Astrocyte of the spinal cord (primary cell): ENCODE measurements at regions not wholly inside any gene's neighbourhood (a gene's known extent, or its start where the extent isn't known, plus 50 kb on each side); places are given as distances from the start of the nearest gene placed in this dataset.

Experiments used
- DNase-seq: peaks from one replicate; pipeline ENCODE4 v3.0.0; 2011; ENCODE audit warnings: low read depth, low spot score
- H3K4me3 ChIP-seq: 2 replicates; pipeline ENCODE4 v1.5.1; 2011; ENCODE audit warnings: low read depth, mild to moderate bottlenecking, low read length, moderate library complexity
- in situ Hi-C: cut with HindIII; loops from 2 replicates; pipeline ENCODE4 v1.10.0; 2017; ENCODE audit warnings: low sequenced_read_pairs
- TF ChIP-seq, protein P1 (sequence below): IDR thresholded peaks from 2 replicates; pipeline ENCODE4 v1.5.1; 2012; ENCODE audit warnings: low read depth, mild to moderate bottlenecking, low read length, inconsistent platforms

DNA sequence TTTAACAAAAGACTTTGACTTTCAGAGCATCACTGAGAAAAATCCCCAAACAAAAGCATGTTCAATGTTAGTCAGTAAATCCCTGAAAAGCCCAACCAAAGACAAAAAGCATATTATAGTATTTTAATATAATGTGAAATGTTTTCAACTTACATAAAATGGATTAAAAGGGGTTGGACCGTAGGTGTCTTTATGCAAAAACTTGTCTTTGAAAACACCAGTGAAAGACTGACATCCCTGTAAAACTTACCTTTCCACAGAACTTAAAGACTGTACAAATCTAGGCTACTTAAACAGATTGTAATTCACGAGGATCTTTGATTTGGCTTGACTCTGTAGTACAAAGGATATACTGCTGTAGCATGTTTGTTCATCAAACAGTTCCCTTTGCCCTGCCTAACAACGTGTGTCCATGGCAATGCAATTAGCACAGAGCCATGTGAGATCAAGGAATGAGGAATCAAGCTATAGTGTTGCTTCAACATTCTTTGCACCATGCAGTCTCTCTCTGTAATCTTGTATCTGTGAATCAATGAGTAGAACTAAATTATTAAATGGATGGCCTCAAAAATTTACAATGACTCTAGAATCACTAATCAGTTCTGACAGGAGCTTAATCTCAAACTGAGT, 138.5 kb upstream of the SYT1 start:
- DNase-seq = no peak
- no peak overlapping the region for H3K4me3 ChIP-seq
- TF ChIP-seq, protein P1, sequence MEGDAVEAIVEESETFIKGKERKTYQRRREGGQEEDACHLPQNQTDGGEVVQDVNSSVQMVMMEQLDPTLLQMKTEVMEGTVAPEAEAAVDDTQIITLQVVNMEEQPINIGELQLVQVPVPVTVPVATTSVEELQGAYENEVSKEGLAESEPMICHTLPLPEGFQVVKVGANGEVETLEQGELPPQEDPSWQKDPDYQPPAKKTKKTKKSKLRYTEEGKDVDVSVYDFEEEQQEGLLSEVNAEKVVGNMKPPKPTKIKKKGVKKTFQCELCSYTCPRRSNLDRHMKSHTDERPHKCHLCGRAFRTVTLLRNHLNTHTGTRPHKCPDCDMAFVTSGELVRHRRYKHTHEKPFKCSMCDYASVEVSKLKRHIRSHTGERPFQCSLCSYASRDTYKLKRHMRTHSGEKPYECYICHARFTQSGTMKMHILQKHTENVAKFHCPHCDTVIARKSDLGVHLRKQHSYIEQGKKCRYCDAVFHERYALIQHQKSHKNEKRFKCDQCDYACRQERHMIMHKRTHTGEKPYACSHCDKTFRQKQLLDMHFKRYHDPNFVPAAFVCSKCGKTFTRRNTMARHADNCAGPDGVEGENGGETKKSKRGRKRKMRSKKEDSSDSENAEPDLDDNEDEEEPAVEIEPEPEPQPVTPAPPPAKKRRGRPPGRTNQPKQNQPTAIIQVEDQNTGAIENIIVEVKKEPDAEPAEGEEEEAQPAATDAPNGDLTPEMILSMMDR = no peak
- in situ Hi-C loops = no loop called here

DNA sequence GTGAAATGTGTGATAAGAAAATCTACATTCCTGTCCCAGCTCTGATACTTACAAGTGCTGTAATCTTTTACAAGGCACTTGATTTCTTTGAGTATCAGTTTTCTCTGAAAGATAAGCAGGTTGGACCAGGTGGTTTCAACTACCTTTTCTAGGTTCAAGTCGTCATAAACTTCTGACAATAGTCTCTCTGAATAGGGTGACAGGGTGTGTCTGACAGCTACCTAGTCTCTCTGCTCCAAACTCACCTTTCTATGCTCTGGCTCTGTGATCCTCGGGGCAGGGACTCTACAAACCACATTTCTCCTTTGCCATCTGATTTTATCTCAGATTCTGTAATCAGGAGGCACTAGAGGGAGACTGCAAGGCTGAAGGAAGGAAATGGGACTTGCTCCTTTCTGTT, 137.7 kb upstream of the SYT1 start:
- no peak overlapping the region for H3K4me3 ChIP-seq
- DNase-seq = no peak
- in situ Hi-C loops = no loop called here
- TF ChIP-seq, protein P1 = no peak

DNA sequence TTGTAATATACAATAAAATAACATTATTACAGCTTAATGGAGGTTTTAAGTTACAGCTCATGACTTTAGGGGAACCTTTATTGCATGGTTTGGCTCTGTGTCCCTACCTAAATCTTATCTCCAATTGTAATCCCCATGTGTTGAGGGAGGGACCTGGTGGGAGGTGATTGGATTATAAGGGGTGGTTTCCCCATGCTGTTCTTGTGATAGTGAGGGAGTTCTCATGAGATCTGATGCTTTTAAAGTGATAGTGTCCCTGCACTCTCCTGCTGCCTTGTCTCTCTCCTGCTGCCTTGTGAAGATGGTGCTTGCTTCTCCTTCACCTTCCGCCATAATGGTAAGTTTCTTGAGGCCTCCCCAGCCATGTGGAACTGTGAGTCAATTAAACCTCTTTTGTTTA, 132.1 kb upstream of the SYT1 start:
- TF ChIP-seq, protein P1 = no peak
- in situ Hi-C loops = no loop called here

DNA sequence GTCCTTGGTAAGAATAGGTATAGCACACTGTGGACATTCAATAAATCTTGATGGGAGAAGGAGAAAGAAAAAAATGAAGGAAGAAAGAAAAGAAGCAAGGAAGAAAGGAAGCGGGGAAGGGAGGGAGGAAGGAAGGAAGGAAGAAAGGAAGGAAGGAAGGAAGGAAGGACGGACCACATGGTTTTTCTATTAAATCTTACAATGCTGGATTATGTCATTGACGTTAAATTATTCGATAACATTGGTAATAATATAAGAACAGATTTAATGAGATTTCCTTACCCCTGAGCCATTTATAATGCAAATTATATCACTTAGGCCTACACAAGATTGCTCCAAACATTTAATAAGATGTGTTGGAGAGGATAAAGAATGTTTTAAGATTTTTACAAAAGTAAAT, 124.9 kb upstream of the SYT1 start:
- in situ Hi-C loops = no loop called here
- no peak for DNase-seq
- TF ChIP-seq, protein P1 = no peak

More for the DNA sequence above, 132.1 kb upstream of the SYT1 start:
- DNase-seq = no peak
- H3K4me3 ChIP-seq = no peak overlapping the region

DNA sequence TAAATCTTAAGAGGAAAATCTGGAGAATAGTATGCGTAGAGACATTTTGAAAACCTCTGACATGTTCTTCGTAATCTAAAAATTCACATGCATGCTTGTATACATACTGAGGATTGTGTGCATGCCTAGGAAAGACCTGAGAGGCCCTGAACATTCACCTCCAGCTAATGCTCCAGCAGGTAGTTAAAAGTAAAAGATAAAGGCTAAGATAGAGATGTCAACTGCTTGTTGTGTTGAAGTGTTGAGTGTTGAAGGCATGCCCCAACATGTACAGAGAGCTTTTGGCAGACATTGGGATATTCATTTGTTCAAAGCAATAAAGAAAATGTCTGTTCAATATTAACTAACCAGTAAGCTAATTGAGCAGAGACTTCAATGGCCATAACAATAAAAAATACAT, 118.6 kb upstream of the SYT1 start:
- TF ChIP-seq, protein P1 = no peak
- no peak overlapping the region for H3K4me3 ChIP-seq
- DNase-seq = no peak
- in situ Hi-C loops = no loop called here

More for the DNA sequence above, 124.9 kb upstream of the SYT1 start:
- no peak overlapping the region for H3K4me3 ChIP-seq

DNA sequence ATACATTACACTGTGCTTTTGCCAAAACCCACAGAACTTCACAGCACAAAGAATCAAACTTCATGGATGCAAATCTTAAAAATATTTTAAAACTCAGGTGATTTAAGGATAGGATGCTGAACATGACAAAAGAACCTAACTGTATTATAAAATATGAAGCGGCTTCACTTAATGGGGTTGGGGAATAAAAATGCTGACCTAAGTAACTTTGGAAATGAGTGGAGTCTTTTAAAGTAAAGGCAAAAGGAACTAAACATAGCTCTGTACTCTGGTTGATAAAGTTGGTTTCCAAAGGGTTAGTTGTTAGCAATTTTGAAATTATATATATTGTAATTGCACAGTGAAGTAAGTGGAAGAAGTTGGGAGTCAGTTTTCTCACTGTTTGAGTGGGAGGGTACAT, 111.5 kb upstream of the SYT1 start:
- TF ChIP-seq, protein P1 = no peak
- no peak overlapping the region for H3K4me3 ChIP-seq
- in situ Hi-C loops = no loop called here
- no peak for DNase-seq

DNA sequence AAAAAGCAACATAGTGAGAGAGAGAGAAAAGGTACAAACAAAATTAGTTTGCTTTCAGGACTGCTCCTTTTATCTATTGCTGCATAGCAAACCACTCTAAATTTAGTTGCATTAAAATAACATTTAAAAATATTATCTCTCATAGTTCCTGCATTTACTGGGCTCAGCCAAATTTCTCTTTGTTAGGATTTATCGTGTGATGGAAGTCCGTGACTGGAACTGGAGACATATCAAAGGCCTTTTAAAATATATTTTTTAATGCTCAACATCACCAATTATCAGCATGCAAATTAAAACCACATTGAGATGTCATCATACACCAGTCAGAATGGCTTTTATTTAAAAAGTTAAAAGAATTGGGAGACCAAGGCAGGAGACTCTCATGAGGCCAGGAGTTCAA, 107.6 kb upstream of the SYT1 start:
- in situ Hi-C loops = no loop called here
- TF ChIP-seq, protein P1 = no peak
- no peak for DNase-seq
- no peak overlapping the region for H3K4me3 ChIP-seq
